Hepatocyte (in vitro differentiated cells): ENCODE measurements at regions not wholly inside any gene's neighbourhood (a gene's known extent, or its start where the extent isn't known, plus 50 kb on each side); places are given as distances from the start of the nearest gene placed in this dataset.

Experiments
- DNase-seq: peaks from one replicate; pipeline ENCODE4 v3.0.0-alpha.2; 2016; ENCODE audit warnings: low spot score
- H2AFZ ChIP-seq: fragments of 200-600 bp; sonication (generic); 2 replicates; pipeline ENCODE4 v1.6.0; 2016; ENCODE audit warnings: antibody characterized with exemption, mild to moderate bottlenecking
- H3K27ac ChIP-seq: fragments of 200-600 bp; sonication (generic); 2 replicates; pipeline ENCODE4 v1.5.1; 2016; ENCODE audit warnings: mild to moderate bottlenecking
- H3K27me3 ChIP-seq: fragments of 200-600 bp; sonication (generic); 2 replicates; pipeline ENCODE4 v1.6.1; 2016
- H3K36me3 ChIP-seq: fragments of 200-600 bp; sonication (generic); replicated peaks from 2 replicates; pipeline ENCODE4 v1.5.1; 2016; ENCODE audit warnings: low read depth; ENCODE audit not compliant: insufficient read depth
- H3K4me1 ChIP-seq: fragments of 200-600 bp; sonication (generic); 2 replicates; pipeline ENCODE4 v1.5.1; 2016; ENCODE audit warnings: mild to moderate bottlenecking, moderate library complexity; ENCODE audit not compliant: insufficient read depth
- H3K4me2 ChIP-seq: fragments of 200-600 bp; sonication (generic); 2 replicates; pipeline ENCODE4 v1.6.0; 2016
- H3K4me3 ChIP-seq: fragments of 200-600 bp; sonication (generic); 2 replicates; pipeline ENCODE4 v1.5.1; 2016; ENCODE audit warnings: mild to moderate bottlenecking
- H3K79me2 ChIP-seq: fragments of 200-600 bp; sonication (generic); 2 replicates; pipeline ENCODE4 v1.6.0; 2017; ENCODE audit warnings: mild to moderate bottlenecking
- H3K9me2 ChIP-seq: fragments of 200-600 bp; sonication (generic); replicated peaks from 2 replicates; pipeline ENCODE4 v1.6.0; 2017; ENCODE audit warnings: mild to moderate bottlenecking; ENCODE audit not compliant: insufficient read depth
- H3K9me3 ChIP-seq: fragments of 200-600 bp; sonication (generic); 2 replicates; pipeline ENCODE4 v1.5.1; 2016; ENCODE audit warnings: low read depth, mild to moderate bottlenecking
- H4K20me1 ChIP-seq: fragments of 200-600 bp; sonication (generic); 2 replicates; pipeline ENCODE4 v1.6.0; 2016; ENCODE audit warnings: mild to moderate bottlenecking; ENCODE audit not compliant: insufficient read depth, poor library complexity, severe bottlenecking
- EZH2 ChIP-seq: fragments of 200-600 bp; sonication (generic); IDR thresholded peaks from 2 replicates; pipeline ENCODE4 v1.6.1; 2016; ENCODE audit warnings: antibody characterized with exemption, mild to moderate bottlenecking, borderline replicate concordance
- EZH2phosphoT487 ChIP-seq: fragments of 200-600 bp; sonication (generic); IDR thresholded peaks from one replicate; pipeline ENCODE4 v1.6.1; 2018; ENCODE audit warnings: antibody characterized with exemption, mild to moderate bottlenecking, low read depth, moderate library complexity; ENCODE audit not compliant: unreplicated experiment, severe bottlenecking
- WGBS: methylation state at CpG from one replicate; pipeline ENCODE4 v1.1.6; 2016; ENCODE audit warnings: low lambda C conversion rate; ENCODE audit errors: missing lambda C conversion rate; 5-methylcytosine and 5-hydroxymethylcytosine counted together
- TF ChIP-seq, protein P1 (sequence below): fragments of 200-600 bp; sonication (generic); IDR thresholded peaks from 2 replicates; pipeline ENCODE4 v1.5.1; 2016; ENCODE audit warnings: antibody characterized with exemption, mild to moderate bottlenecking; ENCODE audit not compliant: poor library complexity

DNA sequence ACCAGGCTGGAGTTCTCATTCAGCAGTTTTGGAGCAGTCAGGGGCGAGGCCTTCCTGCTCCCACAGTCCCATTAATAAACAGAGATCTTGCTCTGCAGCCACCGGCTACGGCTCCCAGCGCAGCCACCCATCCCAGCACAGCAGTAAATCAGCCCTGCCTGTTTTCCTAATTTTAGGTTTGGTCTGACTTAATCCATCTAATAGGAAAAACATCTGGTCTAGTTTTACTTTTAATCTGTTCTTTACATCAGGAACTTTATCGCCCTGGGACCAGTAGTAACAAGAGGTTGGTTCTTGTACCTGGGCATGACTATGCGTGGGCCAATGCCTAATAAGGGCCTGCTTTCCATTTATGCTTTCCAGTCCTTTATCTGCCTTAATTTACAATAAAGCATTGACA is 264.0 kb upstream of the DPH6 start:
- no peak overlapping the region for H3K4me2 ChIP-seq
- no peaks in the 10 kb centered on the region for H3K36me3 ChIP-seq
- WGBS, result 70% methylated on average over 6 of the region's 6 CpGs
- H4K20me1 ChIP-seq, result no peaks in the 10 kb centered on the region
- H3K27ac ChIP-seq, result no peak overlapping the region
- no peaks in the 10 kb centered on the region for H3K79me2 ChIP-seq
- no peaks in the 10 kb centered on the region for H3K9me2 ChIP-seq
- no peak overlapping the region for H2AFZ ChIP-seq
- no peaks in the 10 kb centered on the region for H3K27me3 ChIP-seq
- TF ChIP-seq, protein P1, sequence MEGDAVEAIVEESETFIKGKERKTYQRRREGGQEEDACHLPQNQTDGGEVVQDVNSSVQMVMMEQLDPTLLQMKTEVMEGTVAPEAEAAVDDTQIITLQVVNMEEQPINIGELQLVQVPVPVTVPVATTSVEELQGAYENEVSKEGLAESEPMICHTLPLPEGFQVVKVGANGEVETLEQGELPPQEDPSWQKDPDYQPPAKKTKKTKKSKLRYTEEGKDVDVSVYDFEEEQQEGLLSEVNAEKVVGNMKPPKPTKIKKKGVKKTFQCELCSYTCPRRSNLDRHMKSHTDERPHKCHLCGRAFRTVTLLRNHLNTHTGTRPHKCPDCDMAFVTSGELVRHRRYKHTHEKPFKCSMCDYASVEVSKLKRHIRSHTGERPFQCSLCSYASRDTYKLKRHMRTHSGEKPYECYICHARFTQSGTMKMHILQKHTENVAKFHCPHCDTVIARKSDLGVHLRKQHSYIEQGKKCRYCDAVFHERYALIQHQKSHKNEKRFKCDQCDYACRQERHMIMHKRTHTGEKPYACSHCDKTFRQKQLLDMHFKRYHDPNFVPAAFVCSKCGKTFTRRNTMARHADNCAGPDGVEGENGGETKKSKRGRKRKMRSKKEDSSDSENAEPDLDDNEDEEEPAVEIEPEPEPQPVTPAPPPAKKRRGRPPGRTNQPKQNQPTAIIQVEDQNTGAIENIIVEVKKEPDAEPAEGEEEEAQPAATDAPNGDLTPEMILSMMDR, result no peak
- TF ChIP-seq EZH2phosphoT487 (no peak), EZH2 (no peak)
- H3K4me1 ChIP-seq, result no peaks in the 10 kb centered on the region
- no peak overlapping the region for H3K4me3 ChIP-seq
- no peaks in the 10 kb centered on the region for H3K9me3 ChIP-seq
- DNase-seq, result no peak

DNA sequence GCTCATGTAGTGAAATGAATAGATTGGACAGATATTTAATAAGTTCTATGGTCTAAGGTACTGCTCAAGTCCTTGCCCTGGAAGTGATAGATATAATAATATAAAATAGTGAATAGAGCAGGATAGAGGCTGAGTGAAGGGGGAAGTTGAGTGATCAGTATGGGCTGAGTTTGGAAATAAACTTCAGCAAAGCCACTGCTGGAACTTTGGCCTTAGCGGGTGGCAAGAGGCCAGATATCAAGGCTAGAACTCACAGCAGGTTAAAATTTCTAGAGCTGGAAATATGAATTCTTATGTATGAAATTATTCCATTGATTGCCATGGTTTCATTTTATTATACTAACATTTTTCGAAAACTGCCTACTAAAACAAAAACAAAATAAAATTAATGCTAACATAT is 267.6 kb upstream of the DPH6 start:
- no peak for TF ChIP-seq EZH2
- Histone ChIP-seq H2AFZ (no peak overlapping the region), H3K4me2 (no peak overlapping the region), H3K27ac (no peak overlapping the region), H3K9me2 (no peaks in the 10 kb centered on the region), H3K79me2 (no peaks in the 10 kb centered on the region), H3K9me3 (no peaks in the 10 kb centered on the region), H3K36me3 (no peaks in the 10 kb centered on the region), H3K4me3 (no peak overlapping the region), H3K27me3 (no peaks in the 10 kb centered on the region), H4K20me1 (no peaks in the 10 kb centered on the region), H3K4me1 (no peaks in the 10 kb centered on the region)
- DNase-seq, result no peak
- 96% methylated on average over 2 of the region's 2 CpGs for WGBS

DNA sequence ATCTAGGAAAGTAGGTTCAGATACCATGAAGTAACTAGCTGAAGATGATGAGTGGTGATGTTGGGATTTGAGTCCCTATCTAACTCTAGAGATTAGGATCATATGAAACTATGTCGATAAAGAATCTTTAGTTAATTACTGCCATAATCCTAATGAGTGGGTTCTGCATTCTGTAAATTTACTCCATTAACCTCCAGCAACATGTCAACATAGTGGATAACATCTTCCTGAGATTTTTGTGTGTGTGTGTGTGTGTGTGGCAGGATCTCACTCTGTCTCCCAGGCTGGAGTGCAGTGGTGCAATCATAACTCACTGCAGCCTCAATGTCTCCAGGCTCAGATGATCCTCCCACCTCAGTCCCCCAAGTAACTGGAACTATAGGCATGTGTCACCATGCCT is 272.9 kb upstream of the DPH6 start:
- Histone ChIP-seq H3K27me3 (no peaks in the 10 kb centered on the region), H3K4me1 (peaks cover 4% of the 10 kb centered on the region), H3K4me3 (no peak overlapping the region), H2AFZ (no peak overlapping the region), H3K9me2 (no peaks in the 10 kb centered on the region), H3K79me2 (no peaks in the 10 kb centered on the region), H3K9me3 (no peaks in the 10 kb centered on the region), H4K20me1 (no peaks in the 10 kb centered on the region), H3K36me3 (no peaks in the 10 kb centered on the region), H3K27ac (no peak overlapping the region), H3K4me2 (no peak overlapping the region)
- TF ChIP-seq EZH2phosphoT487 (no peak), EZH2 (no peak)
- TF ChIP-seq, protein P1, result no peak
- 58% methylated on average over 1 of the region's 1 CpG for WGBS
- DNase-seq, result no peak

DNA sequence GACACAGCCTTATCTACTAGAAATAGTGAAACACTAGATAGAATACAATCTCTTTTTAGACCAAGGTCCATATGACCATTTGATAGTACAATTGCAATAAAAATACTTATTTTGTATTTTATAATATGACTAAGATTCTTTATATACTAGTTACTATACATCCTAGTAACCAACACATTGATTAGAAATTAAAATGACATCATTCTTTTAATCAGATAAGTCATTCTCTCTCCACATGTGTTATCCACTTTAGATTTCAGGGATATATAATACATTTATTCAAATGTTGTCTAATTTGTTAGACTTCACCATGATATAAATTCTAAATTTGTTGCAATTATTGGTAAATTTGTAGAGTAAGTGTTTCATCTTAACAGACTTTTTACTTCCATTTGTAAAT is 276.2 kb upstream of the DPH6 start:
- Histone ChIP-seq H3K4me2 (no peak overlapping the region), H2AFZ (no peak overlapping the region), H3K27ac (no peak overlapping the region), H3K9me3 (no peaks in the 10 kb centered on the region), H3K4me3 (no peak overlapping the region), H3K27me3 (no peaks in the 10 kb centered on the region), H3K79me2 (no peaks in the 10 kb centered on the region), H3K36me3 (no peaks in the 10 kb centered on the region), H3K9me2 (no peaks in the 10 kb centered on the region), H3K4me1 (peaks cover 4% of the 10 kb centered on the region), H4K20me1 (no peaks in the 10 kb centered on the region)
- no peak for DNase-seq
- TF ChIP-seq EZH2phosphoT487, result no peak
- TF ChIP-seq, protein P1, result no peak
- no peak for TF ChIP-seq EZH2
